CD14-positive monocyte (primary cell): ENCODE measurements at regions not wholly inside any gene's neighbourhood (a gene's known extent, or its start where the extent isn't known, plus 50 kb on each side); places are given as distances from the start of the nearest gene placed in this dataset.

Source experiments
- DNase-seq, 3 donors: peaks; one replicate each; pipeline ENCODE4 v3.0.0-alpha.2; 2011 to 2022
- H2AFZ ChIP-seq: 2 replicates; pipeline ENCODE4 v1.6.0; 2012; ENCODE audit warnings: mild to moderate bottlenecking, low read depth, low read length, inconsistent platforms; ENCODE audit not compliant: insufficient read depth, poor library complexity, severe bottlenecking
- H3K27ac ChIP-seq, 2 donors: 1 replicate in 1 of 2; 2 replicates in 1 of 2; pipeline ENCODE4 v1.5.1; 2012 to 2013; ENCODE audit warnings: low read length in 2 of 2, control low read depth in 1 of 2, inconsistent platforms in 1 of 2, low read depth in 1 of 2, mild to moderate bottlenecking in 1 of 2
- H3K27me3 ChIP-seq, 2 donors: one replicate each; pipeline versions ENCODE4 v1.6.0 to v1.6.1; 2011 to 2013; ENCODE audit warnings: low read length in 2 of 2; ENCODE audit not compliant: control insufficient read depth in 2 of 2, insufficient read depth in 2 of 2
- H3K36me3 ChIP-seq, 2 donors: replicated peaks in 1 of 2; 1 replicate in 1 of 2; 2 replicates in 1 of 2; pipeline versions ENCODE4 v1.5.1 to v1.6.1; 2012 to 2013; ENCODE audit warnings: low read length in 2 of 2, control low read depth in 1 of 2, inconsistent platforms in 1 of 2, mild to moderate bottlenecking in 1 of 2; ENCODE audit not compliant: insufficient read depth in 2 of 2, control insufficient read depth in 1 of 2
- H3K4me1 ChIP-seq, 2 donors: 1 replicate in 1 of 2; 2 replicates in 1 of 2; pipeline versions ENCODE4 v1.5.1 to v1.6.1; 2012 to 2013; ENCODE audit warnings: low read length in 2 of 2, control low read depth in 1 of 2, inconsistent platforms in 1 of 2, mild to moderate bottlenecking in 1 of 2, moderate library complexity in 1 of 2; ENCODE audit not compliant: insufficient read depth in 2 of 2, control insufficient read depth in 1 of 2
- H3K4me2 ChIP-seq: replicated peaks from 2 replicates; pipeline ENCODE3; 2012; ENCODE audit warnings: low read length, moderate library complexity, mild to moderate bottlenecking; ENCODE audit not compliant: poor library complexity, severe bottlenecking; ENCODE audit errors: extremely low read depth
- H3K4me3 ChIP-seq, 3 experiments: fragments of 200-600 bp in 1 of 3; sonication (generic) in 1 of 3; replicated peaks in 1 of 3; 1 replicate in 2 of 3; 2 replicates in 1 of 3; pipeline ENCODE4 v1.5.1; 2011 to 2013; ENCODE audit warnings: low read length in 3 of 3, mild to moderate bottlenecking in 3 of 3, control low read depth in 2 of 3, low read depth in 2 of 3, inconsistent platforms in 1 of 3, moderate library complexity in 1 of 3
- H3K79me2 ChIP-seq: 2 replicates; pipeline ENCODE4 v1.6.0; 2012; ENCODE audit warnings: mild to moderate bottlenecking, control low read depth, inconsistent platforms, low read length, moderate library complexity; ENCODE audit not compliant: insufficient read depth
- H3K9ac ChIP-seq: 2 replicates; pipeline ENCODE4 v1.6.0; 2017; ENCODE audit warnings: low read length, mild to moderate bottlenecking; ENCODE audit not compliant: insufficient read depth, poor library complexity, severe bottlenecking
- H3K9me3 ChIP-seq, 2 donors: replicated peaks in 1 of 2; 1 replicate in 1 of 2; 2 replicates in 1 of 2; pipeline versions ENCODE4 v1.5.1 to v1.6.1; 2012 to 2013; ENCODE audit warnings: low read length in 2 of 2, control low read depth in 1 of 2; ENCODE audit not compliant: control insufficient read depth in 1 of 2, insufficient read depth in 1 of 2
- H4K20me1 ChIP-seq: 2 replicates; pipeline ENCODE4 v1.6.0; 2012; ENCODE audit warnings: mild to moderate bottlenecking, low read length, control low read depth, moderate library complexity; ENCODE audit not compliant: insufficient read depth
- H3K27ac Mint-ChIP-seq, 7 donors: one replicate each; pipeline ENCODE4 v1.8.0; 2020; ENCODE audit warnings: mild to moderate bottlenecking in 7 of 7, mixed read lengths in 7 of 7, moderate library complexity in 6 of 7, inconsistent platforms in 2 of 7
- H3K27me3 Mint-ChIP-seq, 3 donors: one replicate each; pipeline ENCODE4 v1.8.0; 2021 to 2022; ENCODE audit warnings: low read depth in 3 of 3, mild to moderate bottlenecking in 3 of 3, mixed read lengths in 3 of 3, moderate library complexity in 3 of 3, inconsistent platforms in 1 of 3
- H3K36me3 Mint-ChIP-seq, 2 donors: one replicate each; pipeline ENCODE4 v1.8.0; 2020; ENCODE audit warnings: mixed read lengths in 2 of 2, inconsistent platforms in 1 of 2, mild to moderate bottlenecking in 1 of 2
- H3K4me1 Mint-ChIP-seq: one replicate; pipeline ENCODE4 v1.8.0; 2020; ENCODE audit warnings: mild to moderate bottlenecking, mixed read lengths
- H3K4me3 Mint-ChIP-seq, 2 donors: one replicate each; pipeline ENCODE4 v1.8.0; 2020; ENCODE audit warnings: mild to moderate bottlenecking in 2 of 2, mixed read lengths in 2 of 2, moderate library complexity in 1 of 2
- H3K9me3 Mint-ChIP-seq, 7 donors: one replicate each; pipeline ENCODE4 v1.8.0; 2020 to 2022; ENCODE audit warnings: mixed read lengths in 7 of 7, mild to moderate bottlenecking in 6 of 7, moderate library complexity in 6 of 7, inconsistent platforms in 2 of 7
- WGBS: methylation state at CpG from one replicate; pipeline ENCODE4 v1.1.5; 2013; ENCODE audit warnings: missing lambda C conversion rate; ENCODE audit not compliant: insufficient coverage; 5-methylcytosine and 5-hydroxymethylcytosine counted together
- intact Hi-C, 2 donors: fragments of 100-400 bp; cut with micrococcal nuclease; formaldehyde crosslinking; loops; one replicate each; pipeline versions ENCODE4 v1.15.0 to v1.15.1; 2023
- TF ChIP-seq, protein P1 (sequence below): fragments of 200-600 bp; IDR thresholded peaks from one replicate; pipeline ENCODE4 v1.8.0; 2022; ENCODE audit warnings: antibody characterized with exemption, mild to moderate bottlenecking

DNA sequence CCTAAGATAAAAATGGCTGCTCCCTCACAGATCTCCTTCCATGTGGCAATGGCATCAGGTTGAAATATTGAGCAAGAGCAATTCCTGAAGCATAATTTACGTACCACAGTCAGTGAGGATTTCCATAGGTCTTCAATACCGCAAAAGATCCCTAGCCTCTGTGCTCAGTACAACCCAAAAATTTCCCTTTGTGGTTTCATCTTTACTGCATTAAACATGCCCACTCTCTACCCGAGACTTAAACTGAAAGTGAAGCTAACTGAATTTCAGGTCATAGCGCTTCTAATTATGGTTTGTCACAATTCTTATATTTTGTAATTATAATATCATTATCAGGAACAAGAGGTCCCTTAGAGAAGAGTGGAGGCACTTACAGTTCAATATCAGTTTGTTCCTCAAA lies 1071.1 kb downstream of the XPNPEP1 start:
- Histone ChIP-seq H3K36me3 (no peaks in the 10 kb centered on the region), H3K4me1 (no peaks in the 10 kb centered on the region), H4K20me1 (no peaks in the 10 kb centered on the region), H3K9ac (no peak overlapping the region), H3K4me2 (no peak overlapping the region), H2AFZ (no peak overlapping the region), H3K27ac (no peak overlapping the region), H3K9me3 (no peaks in the 10 kb centered on the region), H3K27me3 (no peaks in the 10 kb centered on the region), H3K4me3 (no peak overlapping the region), H3K79me2 (no peaks in the 10 kb centered on the region)
- Mint-ChIP-seq H3K4me1 (no peaks in the 10 kb centered on the region), H3K27ac (no peak overlapping the region), H3K36me3 (no peaks in the 10 kb centered on the region), H3K4me3 (no peak overlapping the region), H3K27me3 (no peaks in the 10 kb centered on the region), H3K9me3 (peaks cover 0 to 2% (median 0%) of the 10 kb centered on the region in 7 donors)
- no peak for DNase-seq
- intact Hi-C loops = no loop called here
- WGBS = 92% methylated on average over 2 of the region's 4 CpGs
- TF ChIP-seq, protein P1, sequence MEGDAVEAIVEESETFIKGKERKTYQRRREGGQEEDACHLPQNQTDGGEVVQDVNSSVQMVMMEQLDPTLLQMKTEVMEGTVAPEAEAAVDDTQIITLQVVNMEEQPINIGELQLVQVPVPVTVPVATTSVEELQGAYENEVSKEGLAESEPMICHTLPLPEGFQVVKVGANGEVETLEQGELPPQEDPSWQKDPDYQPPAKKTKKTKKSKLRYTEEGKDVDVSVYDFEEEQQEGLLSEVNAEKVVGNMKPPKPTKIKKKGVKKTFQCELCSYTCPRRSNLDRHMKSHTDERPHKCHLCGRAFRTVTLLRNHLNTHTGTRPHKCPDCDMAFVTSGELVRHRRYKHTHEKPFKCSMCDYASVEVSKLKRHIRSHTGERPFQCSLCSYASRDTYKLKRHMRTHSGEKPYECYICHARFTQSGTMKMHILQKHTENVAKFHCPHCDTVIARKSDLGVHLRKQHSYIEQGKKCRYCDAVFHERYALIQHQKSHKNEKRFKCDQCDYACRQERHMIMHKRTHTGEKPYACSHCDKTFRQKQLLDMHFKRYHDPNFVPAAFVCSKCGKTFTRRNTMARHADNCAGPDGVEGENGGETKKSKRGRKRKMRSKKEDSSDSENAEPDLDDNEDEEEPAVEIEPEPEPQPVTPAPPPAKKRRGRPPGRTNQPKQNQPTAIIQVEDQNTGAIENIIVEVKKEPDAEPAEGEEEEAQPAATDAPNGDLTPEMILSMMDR = no peak

DNA sequence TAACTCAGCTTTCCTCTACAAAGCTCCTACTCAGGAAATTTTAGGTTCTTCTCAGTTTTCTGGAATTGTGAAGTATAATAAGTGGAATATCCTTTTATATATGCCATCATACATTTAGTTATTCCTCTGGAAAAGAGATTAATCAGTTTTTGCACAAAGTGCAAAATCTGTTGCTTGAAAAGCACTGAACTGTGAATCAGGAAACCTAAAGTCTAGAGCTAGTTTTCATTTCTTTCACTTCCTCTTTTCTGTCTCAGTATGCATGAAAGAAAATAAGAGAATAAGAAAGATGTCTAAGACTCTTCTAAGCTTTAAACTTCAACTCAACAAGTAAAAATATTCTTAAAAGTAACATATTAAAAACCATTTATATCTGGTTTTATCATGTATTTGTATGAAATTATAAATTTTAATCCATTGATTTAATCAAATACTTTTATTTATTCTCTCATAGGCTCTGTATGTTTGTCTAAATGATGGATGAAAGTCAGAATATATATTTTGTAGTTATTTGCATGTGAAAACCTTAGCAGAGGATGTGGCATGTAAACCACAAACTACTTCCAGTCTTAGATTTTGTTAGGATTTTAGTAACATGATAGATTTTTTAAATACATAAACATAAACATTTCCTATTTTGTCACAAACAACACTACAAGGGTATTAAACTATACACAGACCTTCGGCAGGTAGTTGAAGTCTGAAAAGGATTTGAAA lies 1073.0 kb downstream of the XPNPEP1 start:
- Histone ChIP-seq H3K27ac (no peak overlapping the region), H3K27me3 (no peaks in the 10 kb centered on the region), H3K4me1 (no peaks in the 10 kb centered on the region), H3K4me2 (no peak overlapping the region), H3K79me2 (no peaks in the 10 kb centered on the region), H3K4me3 (no peak overlapping the region), H3K9me3 (no peaks in the 10 kb centered on the region), H2AFZ (no peak overlapping the region), H3K9ac (no peak overlapping the region), H4K20me1 (no peaks in the 10 kb centered on the region), H3K36me3 (no peaks in the 10 kb centered on the region)
- TF ChIP-seq, protein P1 = no peak
- Mint-ChIP-seq H3K4me3 (no peak overlapping the region), H3K27me3 (no peaks in the 10 kb centered on the region), H3K9me3 (peaks cover 0 to 2% (median 0%) of the 10 kb centered on the region in 7 donors), H3K4me1 (no peaks in the 10 kb centered on the region), H3K36me3 (no peaks in the 10 kb centered on the region), H3K27ac (no peak overlapping the region)
- no peak for DNase-seq
- no CpG with 5 or more reads among the region's 1 CpG for whole genome bisulfite sequencing
- intact Hi-C loops = no loop called here
